Central memory CD8-positive, alpha-beta T cell (primary cell): ENCODE measurements at regions not wholly inside any gene's neighbourhood (a gene's known extent, or its start where the extent isn't known, plus 50 kb on each side); places are given as distances from the start of the nearest gene placed in this dataset.

Source experiments
- ATAC-seq: fragments of 150-1000 bp; cut with Tn5 transposase; replicated peaks from 2 replicates; pipeline ENCODE4 v1.10.0; 2022; ENCODE audit warnings: mild to moderate bottlenecking, moderate FRiP score, moderate number of reproducible peaks; ENCODE audit not compliant: poor library complexity, severe bottlenecking; ENCODE audit errors: extremely low read depth
- DNase-seq, 2 donors: peaks; one replicate each; pipeline ENCODE4 v3.0.0; 2021; ENCODE audit warnings: low spot score in 2 of 2
- H3K27ac Mint-ChIP-seq: one replicate; pipeline ENCODE4 v1.8.0; 2022; ENCODE audit warnings: low read depth, mild to moderate bottlenecking, moderate library complexity, mixed read lengths
- H3K27me3 Mint-ChIP-seq: one replicate; pipeline ENCODE4 v1.8.0; 2022; ENCODE audit warnings: mixed read lengths
- H3K36me3 Mint-ChIP-seq: one replicate; pipeline ENCODE4 v1.8.0; 2022; ENCODE audit warnings: mild to moderate bottlenecking, moderate library complexity, mixed read lengths; ENCODE audit not compliant: insufficient read depth
- H3K4me1 Mint-ChIP-seq: one replicate; pipeline ENCODE4 v1.8.0; 2022; ENCODE audit warnings: mixed read lengths
- H3K4me3 Mint-ChIP-seq: one replicate; pipeline ENCODE4 v1.8.0; 2022; ENCODE audit warnings: mild to moderate bottlenecking, moderate library complexity, mixed read lengths
- H3K9me3 Mint-ChIP-seq: one replicate; pipeline ENCODE4 v1.8.0; 2022; ENCODE audit warnings: mixed read lengths

GRCh38 chr10:85177767-85178166 is 849.4 kb downstream of the CCSER2 start:
- Mint-ChIP-seq H3K27me3 (no peaks in the 10 kb centered on the region), H3K27ac (no peak overlapping the region), H3K4me3 (no peak overlapping the region), H3K9me3 (peaks cover 7% of the 10 kb centered on the region), H3K4me1 (no peaks in the 10 kb centered on the region), H3K36me3 (no peaks in the 10 kb centered on the region)
- ATAC-seq (no peak), DNase-seq (no peak)

DNA sequence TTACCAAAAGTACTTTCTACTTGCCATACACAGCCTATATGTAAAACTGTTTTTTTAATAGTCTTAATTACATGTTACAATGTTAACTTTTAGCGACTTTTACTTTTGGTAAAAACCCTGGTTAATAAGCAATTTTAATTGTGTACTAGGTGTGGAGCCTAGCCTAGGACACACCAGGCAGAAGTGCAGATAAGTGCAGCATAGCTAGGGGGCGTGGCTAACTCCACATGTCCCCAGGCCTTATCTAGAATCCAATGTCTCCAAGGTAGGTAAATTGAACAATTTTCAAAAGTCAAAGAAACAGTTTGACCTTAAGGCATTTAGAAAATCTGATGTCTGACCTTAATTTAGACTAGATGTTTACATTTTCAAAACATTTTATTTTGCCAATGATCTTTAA is 858.7 kb downstream of the CCSER2 start:
- ATAC-seq (no peak), DNase-seq (no peak)
- no peak overlapping the region for H3K27ac Mint-ChIP-seq
- no peaks in the 10 kb centered on the region for H3K4me1 Mint-ChIP-seq
- H3K27me3 Mint-ChIP-seq = no peaks in the 10 kb centered on the region
- no peaks in the 10 kb centered on the region for H3K9me3 Mint-ChIP-seq
- H3K4me3 Mint-ChIP-seq = no peak overlapping the region
- H3K36me3 Mint-ChIP-seq = no peaks in the 10 kb centered on the region

DNA sequence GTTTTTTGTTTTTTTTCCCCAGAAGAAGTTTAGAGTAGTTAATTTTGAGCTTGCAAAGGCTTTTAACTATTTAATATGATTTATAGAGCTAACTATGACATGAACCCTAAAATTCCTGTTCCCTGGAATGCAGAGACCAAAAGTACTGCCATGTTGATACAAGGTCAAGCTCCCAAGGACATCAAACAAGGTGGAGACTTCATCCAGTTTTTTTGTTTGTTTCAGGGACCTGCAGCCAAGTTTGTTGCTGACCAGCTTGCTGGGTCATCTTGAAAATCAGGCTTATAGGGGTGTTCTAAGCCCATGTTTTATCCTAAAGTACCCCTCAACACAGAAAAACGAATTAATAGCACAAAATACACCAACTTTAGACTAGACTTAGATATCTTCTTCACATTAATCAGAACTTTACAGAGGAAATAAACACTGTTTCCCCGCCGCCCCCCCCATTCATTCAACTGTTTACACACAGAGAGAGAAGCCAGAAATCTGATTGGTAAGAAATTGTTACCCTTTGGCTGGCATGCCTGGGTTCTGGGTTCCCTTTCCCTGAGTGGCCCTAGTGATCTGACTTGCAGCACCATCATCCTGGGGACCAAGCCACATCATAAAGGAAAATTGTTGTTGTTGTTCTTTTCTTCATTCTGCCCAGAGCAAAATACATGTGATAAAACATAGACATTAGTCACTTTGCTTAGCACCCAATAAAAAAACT is 860.5 kb downstream of the CCSER2 start:
- H3K36me3 Mint-ChIP-seq = no peaks in the 10 kb centered on the region
- no peaks in the 10 kb centered on the region for H3K9me3 Mint-ChIP-seq
- no peaks in the 10 kb centered on the region for H3K27me3 Mint-ChIP-seq
- DNase-seq (no peak), ATAC-seq (no peak)
- no peak overlapping the region for H3K4me3 Mint-ChIP-seq
- H3K4me1 Mint-ChIP-seq = no peaks in the 10 kb centered on the region
- no peak overlapping the region for H3K27ac Mint-ChIP-seq

DNA sequence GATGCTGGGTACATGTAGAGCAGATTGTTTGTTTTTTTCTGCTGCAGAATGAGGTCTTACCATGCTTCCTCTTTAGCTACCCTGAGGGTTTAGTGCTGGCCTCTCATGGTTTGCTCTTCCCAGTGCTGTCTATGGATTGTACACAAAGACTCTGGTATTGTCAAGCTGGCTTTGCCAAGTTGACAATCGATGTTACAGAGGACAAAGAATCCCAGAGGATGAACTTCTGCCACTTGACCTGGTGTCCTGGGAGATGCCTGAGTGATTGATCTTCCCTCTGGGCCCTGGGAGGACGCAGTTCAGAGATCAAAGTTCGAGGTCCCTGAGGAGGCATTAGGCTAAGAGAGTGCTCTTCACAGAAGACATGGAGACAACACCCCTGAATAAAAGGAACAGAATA is 865.4 kb downstream of the CCSER2 start:
- Mint-ChIP-seq H3K27me3 (no peaks in the 10 kb centered on the region), H3K27ac (no peak overlapping the region), H3K4me1 (no peaks in the 10 kb centered on the region), H3K4me3 (no peak overlapping the region), H3K9me3 (peaks cover 13% of the 10 kb centered on the region), H3K36me3 (no peaks in the 10 kb centered on the region)
- no peak for ATAC-seq
- DNase-seq = no peak

DNA sequence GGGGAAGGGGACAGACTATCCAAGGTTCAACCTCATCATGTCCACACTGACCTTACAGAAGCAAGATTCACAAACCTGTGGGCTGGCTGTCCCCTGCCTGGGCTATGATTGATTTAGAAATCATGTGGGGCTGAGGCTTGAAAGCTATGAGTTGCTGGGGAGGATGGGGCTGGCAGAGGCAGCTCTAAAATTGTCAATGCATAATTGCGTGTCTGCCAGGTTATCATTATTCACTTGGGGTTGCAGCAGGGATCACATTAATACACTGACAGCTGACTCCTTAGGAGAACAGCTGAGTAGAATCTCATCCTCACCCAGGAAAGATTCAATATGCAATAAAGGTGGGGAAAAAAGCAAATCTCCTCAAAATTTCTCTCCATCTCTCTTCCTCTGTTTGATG is 866.3 kb downstream of the CCSER2 start:
- Mint-ChIP-seq H3K4me3 (no peak overlapping the region), H3K9me3 (peaks cover 13% of the 10 kb centered on the region), H3K27me3 (no peaks in the 10 kb centered on the region), H3K4me1 (no peaks in the 10 kb centered on the region), H3K27ac (no peak overlapping the region), H3K36me3 (no peaks in the 10 kb centered on the region)
- DNase-seq (no peak), ATAC-seq (no peak)

DNA sequence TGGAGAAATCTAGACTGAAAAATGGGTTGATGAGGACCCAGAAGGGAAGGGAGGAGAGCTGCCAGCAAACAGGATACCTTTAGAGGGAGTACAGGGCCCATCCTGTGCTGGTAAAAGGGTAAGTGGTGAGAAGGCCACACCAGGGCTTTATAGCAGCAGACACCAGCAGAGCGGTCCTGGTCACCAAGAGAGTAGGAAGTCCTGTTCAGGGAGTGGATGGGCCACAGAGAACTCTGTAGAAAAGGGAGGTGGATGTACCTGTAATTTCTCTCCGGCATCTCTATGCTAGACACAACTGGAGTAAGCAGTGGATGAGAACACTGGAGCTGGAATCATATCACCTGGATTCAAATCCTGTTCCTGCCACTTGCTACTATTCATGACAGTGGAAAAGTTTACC is 867.2 kb downstream of the CCSER2 start:
- H3K36me3 Mint-ChIP-seq = no peaks in the 10 kb centered on the region
- ATAC-seq (no peak), DNase-seq (no peak)
- H3K27ac Mint-ChIP-seq = no peak overlapping the region
- peaks cover 13% of the 10 kb centered on the region for H3K9me3 Mint-ChIP-seq
- H3K27me3 Mint-ChIP-seq = no peaks in the 10 kb centered on the region
- H3K4me1 Mint-ChIP-seq = no peaks in the 10 kb centered on the region
- no peak overlapping the region for H3K4me3 Mint-ChIP-seq

DNA sequence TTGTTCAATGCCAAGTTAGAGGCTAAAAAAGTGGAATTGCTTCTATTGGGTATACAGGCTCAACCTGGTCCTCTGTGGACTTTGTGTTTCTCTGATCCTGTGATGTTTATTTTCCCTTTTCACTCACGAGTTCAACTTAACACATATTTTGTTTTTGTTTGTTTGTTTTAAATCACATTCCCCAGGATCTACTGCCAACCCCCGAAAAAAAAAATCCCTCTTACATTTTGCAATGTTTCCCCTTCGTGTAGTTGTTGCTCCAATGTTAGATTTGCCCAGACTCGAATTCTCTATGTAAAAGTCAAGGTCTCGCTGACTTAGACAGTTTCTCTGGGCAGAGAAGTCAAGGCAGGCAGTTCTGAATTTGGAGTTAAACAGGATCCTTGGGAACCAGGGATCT is 876.4 kb downstream of the CCSER2 start:
- H3K9me3 Mint-ChIP-seq = peaks cover 6% of the 10 kb centered on the region
- H3K4me3 Mint-ChIP-seq = no peak overlapping the region
- no peak for DNase-seq
- no peak for ATAC-seq
- H3K4me1 Mint-ChIP-seq = no peaks in the 10 kb centered on the region
- no peaks in the 10 kb centered on the region for H3K27me3 Mint-ChIP-seq
- H3K27ac Mint-ChIP-seq = no peak overlapping the region
- no peaks in the 10 kb centered on the region for H3K36me3 Mint-ChIP-seq

DNA sequence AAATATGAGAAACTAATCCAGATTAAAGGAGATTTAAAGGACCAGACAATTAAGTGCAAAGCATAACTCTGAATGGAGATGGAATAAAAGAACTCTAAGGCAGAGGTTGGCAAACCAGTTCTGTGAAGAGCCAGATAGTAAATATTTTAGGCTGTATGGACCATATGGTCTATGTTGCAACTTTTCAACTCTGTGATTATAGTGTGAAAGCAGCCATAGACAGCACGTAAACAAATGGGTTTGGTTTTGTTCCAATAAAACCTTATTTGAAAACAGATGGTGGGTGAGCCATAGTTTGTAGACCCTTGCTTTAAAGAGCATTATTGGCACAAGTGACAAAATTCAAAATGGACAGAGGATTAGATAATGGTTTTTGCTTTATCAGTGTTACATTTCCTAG is 884.1 kb downstream of the CCSER2 start:
- H3K27me3 Mint-ChIP-seq = no peaks in the 10 kb centered on the region
- DNase-seq = no peak
- H3K4me3 Mint-ChIP-seq = no peak overlapping the region
- H3K9me3 Mint-ChIP-seq = peaks cover 24% of the 10 kb centered on the region
- no peaks in the 10 kb centered on the region for H3K4me1 Mint-ChIP-seq
- no peak overlapping the region for H3K27ac Mint-ChIP-seq
- no peaks in the 10 kb centered on the region for H3K36me3 Mint-ChIP-seq
- ATAC-seq = no peak

- Mint-ChIP-seq H3K36me3 (no peaks in the 10 kb centered on the region), H3K4me1 (no peaks in the 10 kb centered on the region), H3K9me3 (peaks cover 25% of the 10 kb centered on the region), H3K4me3 (no peak overlapping the region), H3K27me3 (no peaks in the 10 kb centered on the region), H3K27ac (no peak overlapping the region)
- DNase-seq (no peak), ATAC-seq (no peak)
These were observed 885.1 kb downstream of the CCSER2 start for GRCh38 chr10:85213493-85213892.

DNA sequence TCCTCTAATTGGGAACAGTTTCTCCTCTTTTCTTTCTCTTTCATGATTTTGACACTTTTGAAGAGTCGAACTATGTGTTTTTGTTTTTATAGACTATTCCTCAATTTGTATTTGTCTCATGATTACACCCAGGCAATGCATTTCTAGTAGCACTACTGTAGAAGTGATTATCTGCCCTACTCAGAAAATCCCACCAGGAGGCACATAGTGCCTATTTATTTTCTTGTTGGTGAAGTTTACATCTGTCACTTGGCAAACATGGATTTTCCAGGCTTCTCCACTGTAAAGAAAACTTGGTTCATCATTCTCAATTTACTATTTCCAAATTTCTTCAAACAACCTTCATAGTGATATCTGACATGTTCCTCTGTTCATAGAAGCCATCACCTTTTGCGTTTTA is 893.9 kb downstream of the CCSER2 start:
- Mint-ChIP-seq H3K9me3 (peaks cover 24% of the 10 kb centered on the region), H3K4me1 (no peaks in the 10 kb centered on the region), H3K27me3 (no peaks in the 10 kb centered on the region), H3K4me3 (no peak overlapping the region), H3K27ac (no peak overlapping the region), H3K36me3 (no peaks in the 10 kb centered on the region)
- DNase-seq (no peak), ATAC-seq (no peak)

- Mint-ChIP-seq H3K9me3 (peaks cover 20% of the 10 kb centered on the region), H3K4me1 (no peaks in the 10 kb centered on the region), H3K4me3 (no peak overlapping the region), H3K36me3 (no peaks in the 10 kb centered on the region), H3K27ac (no peak overlapping the region), H3K27me3 (no peaks in the 10 kb centered on the region)
- ATAC-seq = no peak
- DNase-seq = no peak
These were observed 896.1 kb downstream of the CCSER2 start for GRCh38 chr10:85224366-85224940.

DNA sequence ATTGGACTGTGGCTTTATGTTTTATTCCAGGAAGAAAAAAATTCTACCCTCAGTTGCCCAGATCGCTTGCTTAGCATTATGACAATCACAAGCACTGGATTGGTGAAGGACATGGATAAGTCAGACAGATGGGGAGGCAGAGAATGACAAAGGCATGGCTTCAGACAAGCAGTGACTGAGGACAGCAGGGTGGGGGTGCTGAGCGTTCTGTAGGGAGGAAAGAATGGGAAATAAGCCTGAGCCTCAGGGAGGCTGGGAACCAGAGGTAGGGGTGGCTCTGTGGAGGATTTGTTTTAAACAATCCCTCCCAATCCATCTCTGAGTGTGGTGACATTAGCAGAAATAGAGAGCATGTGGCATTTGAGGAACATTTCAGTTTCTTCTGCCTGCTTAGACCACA is 896.9 kb downstream of the CCSER2 start:
- Mint-ChIP-seq H3K4me3 (no peak overlapping the region), H3K27me3 (no peaks in the 10 kb centered on the region), H3K9me3 (peaks cover 21% of the 10 kb centered on the region), H3K36me3 (no peaks in the 10 kb centered on the region), H3K27ac (no peak overlapping the region), H3K4me1 (no peaks in the 10 kb centered on the region)
- no peak for ATAC-seq
- no peak for DNase-seq

- H3K27me3 Mint-ChIP-seq = no peaks in the 10 kb centered on the region
- no peak for DNase-seq
- H3K4me1 Mint-ChIP-seq = no peaks in the 10 kb centered on the region
- H3K4me3 Mint-ChIP-seq = no peak overlapping the region
- H3K9me3 Mint-ChIP-seq = peaks cover 23% of the 10 kb centered on the region
- ATAC-seq = no peak
- H3K36me3 Mint-ChIP-seq = no peaks in the 10 kb centered on the region
- no peak overlapping the region for H3K27ac Mint-ChIP-seq
These were observed 898.2 kb downstream of the CCSER2 start for GRCh38 chr10:85226596-85226995.
